Stimulated activated CD4-positive, alpha-beta T cell treated with anti-CD3 and anti-CD28 coated beads, TNF-alpha, amount 100 ng/mL, for 24 hours (primary cell): ENCODE measurements at regions not wholly inside any gene's neighbourhood (a gene's known extent, or its start where the extent isn't known, plus 50 kb on each side); places are given as distances from the start of the nearest gene placed in this dataset.
"Not testable (repeated sequence)": the region's sequence is repeated elsewhere in the genome, so short reads cannot be mapped to it uniquely, and the experiment has no call there.

Source experiments
- DNase-seq, 3 experiments: peaks; one replicate each; pipeline ENCODE4 v3.0.0-alpha.2; 2020; ENCODE audit warnings: low read depth in 3 of 3

GRCh38 chr21:38913893-38914527 lies 108.3 kb downstream of the ETS2 start:
- DNase-seq, result no peak

GRCh38 chr21:38913120-38913892 lies 107.6 kb downstream of the ETS2 start:
- DNase-seq, result no peak

DNA sequence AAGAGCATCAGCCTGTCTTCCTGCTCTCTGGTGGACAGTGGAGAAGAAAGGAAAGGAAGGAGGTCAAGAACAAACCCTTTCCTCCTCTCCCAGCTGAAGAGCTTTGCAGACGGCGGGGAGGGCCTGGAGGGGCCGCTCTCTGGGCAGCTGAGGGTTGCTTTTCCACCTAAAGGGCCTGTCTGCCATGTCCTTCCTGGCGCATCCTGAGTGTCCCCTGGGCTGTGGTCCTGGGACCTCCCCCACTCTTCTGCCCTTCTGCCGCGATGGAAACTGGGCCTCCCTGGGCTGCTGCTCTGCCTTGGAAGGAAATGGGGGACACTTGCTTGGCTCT lies 107.0 kb downstream of the ETS2 start:
- no peak for DNase-seq

- DNase-seq, result no peak
These were observed 106.4 kb downstream of the ETS2 start for GRCh38 chr21:38912102-38912629.

DNA sequence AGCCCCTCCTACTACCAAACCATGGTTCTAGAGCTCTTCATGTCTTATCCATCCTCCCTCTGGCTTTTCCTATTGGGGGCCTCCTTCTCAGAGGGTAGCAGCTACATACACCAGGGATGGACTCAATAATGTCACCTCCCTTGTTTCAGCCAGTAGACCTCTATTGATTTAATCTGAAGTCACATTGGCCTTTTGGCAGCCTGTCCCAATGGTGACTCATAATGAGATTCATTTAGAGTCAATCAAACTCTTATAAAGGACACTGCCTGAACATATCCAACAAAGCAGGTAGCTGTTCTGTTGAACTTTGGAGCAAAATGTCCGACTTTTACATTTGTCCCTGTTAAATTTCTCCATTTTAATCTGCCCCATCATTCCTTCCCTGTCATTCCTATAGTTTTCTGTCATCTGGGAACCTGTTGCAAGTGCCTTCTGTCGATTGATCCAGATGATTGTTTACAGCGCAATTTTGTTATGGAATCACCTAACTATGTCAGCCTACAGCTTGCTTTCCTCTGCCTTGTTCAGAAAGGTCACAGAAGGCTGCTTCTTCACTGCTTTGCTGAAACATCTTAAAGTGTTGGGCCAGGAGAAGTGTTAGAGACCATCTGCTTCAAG lies 105.9 kb downstream of the ETS2 start:
- no peak for DNase-seq

DNA sequence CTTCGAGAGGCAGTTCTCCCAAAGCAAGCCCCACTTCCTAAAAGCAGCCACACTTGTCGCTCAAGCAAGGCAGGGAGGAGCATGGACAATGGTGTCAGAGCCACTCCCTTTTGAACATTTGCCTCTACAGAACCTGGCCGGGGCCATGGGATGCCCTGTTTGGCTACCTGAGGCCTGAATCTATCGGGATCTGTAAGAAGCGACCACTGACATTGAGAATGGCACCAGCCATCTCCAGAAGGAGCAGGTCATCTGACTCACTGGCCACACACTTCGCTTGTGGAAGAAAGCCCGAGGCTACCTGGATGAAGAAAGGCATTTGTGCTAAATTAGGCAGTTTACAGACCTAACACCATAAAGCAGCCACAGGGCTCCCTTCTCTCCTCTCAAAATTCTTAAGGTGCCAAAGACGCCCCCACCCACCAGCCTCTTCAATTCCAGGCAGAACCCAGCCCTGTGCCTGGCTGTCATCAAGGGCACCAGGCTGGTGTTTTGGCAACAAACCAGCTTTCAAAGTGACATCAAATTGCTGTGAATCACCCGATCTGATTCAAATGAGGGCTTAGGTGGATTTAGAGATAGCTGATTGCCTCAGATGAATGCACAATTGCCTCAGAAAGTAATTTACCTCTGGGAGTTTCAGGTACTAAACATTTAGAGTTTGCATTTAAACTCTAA lies 104.8 kb downstream of the ETS2 start:
- DNase-seq, result no peak

DNA sequence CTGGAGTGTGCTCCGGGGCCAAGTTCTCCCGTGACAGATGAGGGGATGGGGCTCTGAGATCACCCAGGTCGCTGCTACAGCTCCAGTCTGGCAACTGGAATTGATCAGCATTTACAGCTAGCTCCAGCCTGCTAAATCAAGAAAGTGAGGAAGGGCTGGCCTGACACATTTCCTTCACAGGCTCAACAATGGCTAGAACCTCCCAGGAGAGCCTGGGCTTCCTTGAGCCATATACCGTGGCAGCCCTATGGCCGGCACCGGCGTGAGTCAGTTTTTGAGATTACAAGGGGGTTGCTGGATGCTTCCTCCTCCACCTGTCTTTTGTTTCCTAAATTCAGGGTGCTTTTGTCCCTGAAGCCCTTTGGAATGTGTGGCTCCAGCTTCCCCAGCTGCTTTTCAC lies 104.2 kb downstream of the ETS2 start:
- DNase-seq, result no peak

DNA sequence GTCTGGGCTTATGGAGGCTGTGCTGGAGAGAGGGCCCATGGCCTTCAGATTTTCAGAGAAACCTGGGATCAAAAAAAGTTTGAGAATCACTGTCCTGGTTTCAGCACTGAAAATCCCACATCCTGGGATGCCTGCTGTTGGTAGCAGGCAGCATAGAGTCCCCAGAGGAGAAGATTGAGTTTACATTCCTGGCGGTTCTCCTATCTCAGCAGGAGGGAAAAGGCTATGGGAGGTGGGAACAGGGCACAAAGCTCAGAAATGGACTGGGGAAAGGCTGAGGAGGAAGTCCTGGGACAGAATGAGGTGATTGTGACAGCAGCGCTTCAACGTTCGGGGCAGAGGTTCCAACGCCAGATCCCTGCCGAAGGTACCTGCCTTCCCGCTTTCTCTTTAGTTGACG lies 103.4 kb downstream of the ETS2 start:
- DNase-seq, result no peak

DNA sequence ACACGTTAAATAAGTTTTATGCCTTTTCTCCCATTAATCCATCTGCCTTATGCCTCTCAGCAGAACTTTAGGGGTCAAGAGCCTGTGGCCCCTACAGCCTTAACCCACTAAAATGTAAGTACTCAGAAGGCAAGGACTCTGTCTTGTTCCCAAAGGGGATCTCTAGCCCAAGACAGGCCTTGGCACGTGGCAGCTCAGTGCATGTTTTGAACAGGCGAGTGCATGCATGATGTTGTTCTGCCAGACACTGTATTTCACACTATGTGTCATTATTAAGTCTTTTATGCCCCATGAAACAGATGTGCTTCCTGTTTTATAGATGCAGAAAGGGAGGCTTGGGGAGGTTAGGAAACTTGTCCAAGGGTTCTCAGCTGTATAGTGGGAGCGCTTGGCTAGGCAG lies 102.8 kb downstream of the ETS2 start:
- DNase-seq, result no peak

DNA sequence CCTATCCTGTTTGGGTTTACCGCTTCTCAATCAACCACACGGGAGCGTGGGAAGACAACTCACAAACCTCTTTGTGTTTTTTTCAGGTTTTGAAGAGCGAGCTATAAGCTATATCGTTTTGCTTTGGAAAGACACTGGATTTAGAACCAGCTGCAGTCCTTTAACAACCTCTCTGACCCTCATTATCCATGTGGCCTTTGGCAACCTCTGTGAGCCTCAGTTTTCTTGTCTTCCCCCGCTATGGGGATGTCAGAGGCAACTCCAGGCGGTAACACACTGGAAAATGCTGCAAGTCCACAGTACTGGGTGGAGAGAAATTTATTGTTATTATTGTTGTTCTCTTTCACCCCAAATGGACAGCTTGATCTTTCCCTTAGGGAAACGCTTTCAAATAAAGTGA lies 100.0 kb downstream of the ETS2 start:
- no peak for DNase-seq

- no peak for DNase-seq
These were observed 99.6 kb downstream of the ETS2 start for GRCh38 chr21:38905328-38905727.

DNA sequence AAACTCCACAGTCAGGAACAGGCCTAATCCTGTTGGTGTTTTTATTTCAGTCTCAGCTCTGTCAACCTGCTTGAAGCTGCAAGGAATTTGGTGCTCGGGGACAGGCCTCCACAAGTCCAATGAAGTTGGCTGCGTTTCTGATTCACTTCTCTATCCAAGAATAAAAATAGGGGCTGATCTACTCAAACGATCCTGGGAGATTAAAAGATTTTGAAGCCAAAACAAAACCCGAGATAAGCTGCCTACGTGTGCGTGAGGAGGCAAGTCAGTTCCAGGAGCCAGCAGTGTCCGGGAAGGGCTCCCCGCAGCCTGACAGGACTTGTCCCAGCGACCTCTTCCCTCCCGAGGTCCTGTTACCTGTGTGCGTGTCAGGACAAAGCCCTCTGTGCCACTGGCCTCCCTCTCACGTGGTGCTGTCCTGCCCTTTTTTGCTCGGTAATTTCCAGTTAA lies 98.0 kb downstream of the ETS2 start:
- DNase-seq, result no peak

GRCh38 chr21:38902608-38903445 lies 97.1 kb downstream of the ETS2 start:
- DNase-seq, result no peak

- DNase-seq, result no peak
These were observed 94.8 kb downstream of the ETS2 start for GRCh38 chr21:38900499-38900898.

DNA sequence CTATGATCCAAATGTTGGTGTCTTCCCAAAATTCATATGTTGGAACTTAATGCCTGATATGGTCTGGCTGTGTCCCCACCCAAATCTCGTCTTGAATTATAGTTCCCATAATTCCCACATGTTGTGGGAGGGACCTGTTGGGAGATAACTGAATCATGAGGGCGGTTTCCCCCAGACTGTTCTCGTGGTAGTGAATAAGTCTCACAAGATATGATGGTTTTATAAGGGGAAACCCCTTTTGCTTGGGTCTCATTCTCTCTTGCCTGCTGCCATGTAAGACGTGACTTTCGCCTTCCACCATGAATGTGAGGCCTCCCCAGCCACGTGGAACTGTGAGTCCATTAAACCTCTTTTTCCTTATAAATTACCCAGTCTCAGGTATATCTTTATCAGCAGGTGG lies 94.3 kb downstream of the ETS2 start:
- not testable (repeated sequence) for DNase-seq

GRCh38 chr21:38899277-38899947 lies 93.7 kb downstream of the ETS2 start:
- DNase-seq, result no peak

DNA sequence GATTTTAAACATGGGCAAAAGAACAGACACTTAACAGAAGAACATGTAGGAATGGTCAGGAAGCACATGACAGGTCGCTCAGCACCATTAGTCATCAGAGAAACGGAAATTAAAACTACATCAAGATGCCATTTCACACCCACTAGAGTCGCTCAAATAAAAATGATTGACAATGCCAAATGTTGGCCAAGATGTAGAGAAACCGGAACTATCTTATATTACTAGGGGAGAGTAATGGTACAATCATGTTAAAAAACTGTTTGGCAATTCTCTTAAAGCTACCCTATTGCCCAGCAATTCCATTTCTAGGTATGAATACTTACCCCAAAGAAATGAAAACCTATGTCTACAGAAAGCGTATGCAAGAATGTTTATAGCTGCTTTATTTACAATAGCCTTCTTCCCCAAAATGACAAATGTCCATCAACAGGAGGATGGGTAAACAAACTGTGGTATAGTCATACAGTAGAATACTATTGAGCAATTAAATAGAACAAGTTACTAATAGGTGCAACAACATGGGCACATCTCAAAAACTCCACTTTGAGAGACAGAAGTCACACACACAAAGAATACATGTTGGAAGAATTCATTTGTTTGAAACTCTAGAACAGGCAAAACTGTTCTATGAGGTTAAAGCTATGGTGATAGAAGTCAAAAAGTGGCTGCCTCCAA lies 92.8 kb downstream of the ETS2 start:
- DNase-seq, result no peak

GRCh38 chr21:38897532-38898421 lies 92.0 kb downstream of the ETS2 start:
- no peak for DNase-seq

DNA sequence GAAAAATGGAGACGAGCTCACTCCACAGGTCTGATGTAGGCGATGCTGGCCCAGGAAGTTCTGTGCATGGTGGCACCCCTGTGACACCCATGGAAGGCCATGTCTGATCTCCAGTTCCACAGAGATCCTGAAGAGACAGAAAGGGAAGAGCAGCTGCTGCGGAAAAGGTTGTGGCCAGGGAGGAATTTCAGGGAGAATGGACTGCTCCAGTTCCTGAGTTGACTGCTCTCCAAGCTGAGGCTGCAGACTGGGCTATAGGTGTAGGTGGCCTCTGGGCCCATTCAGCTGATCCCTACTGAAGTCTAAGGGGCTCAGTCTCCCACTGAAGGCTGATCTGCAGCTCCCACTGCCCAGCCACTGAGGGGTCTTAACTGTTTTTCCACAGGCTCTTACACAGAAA lies 89.2 kb downstream of the ETS2 start:
- DNase-seq, result no peak
